ENCODE measurements at regions not wholly inside any gene's neighbourhood (a gene's known extent, or its start where the extent isn't known, plus 50 kb on each side); places are given as distances from the start of the nearest gene placed in this dataset.
A peak's percentile ranks its signal among the peaks of the same experiment; 100 is the strongest.

- no peak for DNase-seq
Observed at GRCh38 chr3:111311709-111312235, 230.2 kb upstream of the CD96 start.

DNA sequence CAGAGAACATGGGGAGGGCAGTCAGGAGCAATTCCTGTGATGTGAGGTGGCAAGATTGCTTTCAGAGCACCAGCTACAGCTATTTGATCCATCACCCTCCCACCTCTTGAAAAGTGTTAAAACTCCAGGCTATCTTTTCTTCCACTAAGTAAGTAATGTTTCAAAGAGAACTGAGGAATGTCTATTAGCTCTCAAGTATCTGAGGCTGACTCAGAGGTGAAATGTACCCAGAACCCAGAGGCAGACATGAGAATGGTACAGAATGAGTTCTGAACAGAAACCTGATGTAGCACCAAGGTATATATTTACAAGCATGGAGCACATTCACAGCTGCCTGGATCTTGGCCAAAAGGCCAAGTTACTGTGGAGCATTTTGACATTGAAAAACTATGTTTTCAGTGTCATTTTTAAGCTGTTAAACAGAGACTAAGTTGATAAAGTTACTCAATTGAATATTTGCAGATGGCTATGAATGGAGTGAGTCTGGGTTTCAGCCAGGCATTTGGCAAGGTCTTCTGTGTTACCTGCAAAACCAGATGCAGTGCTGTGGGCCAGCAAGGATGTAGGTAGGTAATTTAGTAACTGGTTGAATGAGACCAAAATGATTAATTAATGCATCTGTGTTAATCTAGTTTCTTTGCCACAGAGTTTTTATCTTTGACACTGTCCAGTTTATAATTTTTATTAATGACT lies 227.7 kb upstream of the CD96 start:
- DNase-seq, result no peak

- no peak for DNase-seq
Observed at GRCh38 chr3:111314898-111315297, 227.1 kb upstream of the CD96 start.

GRCh38 chr3:111315930-111316587 lies 225.9 kb upstream of the CD96 start:
- no peak for DNase-seq

DNA sequence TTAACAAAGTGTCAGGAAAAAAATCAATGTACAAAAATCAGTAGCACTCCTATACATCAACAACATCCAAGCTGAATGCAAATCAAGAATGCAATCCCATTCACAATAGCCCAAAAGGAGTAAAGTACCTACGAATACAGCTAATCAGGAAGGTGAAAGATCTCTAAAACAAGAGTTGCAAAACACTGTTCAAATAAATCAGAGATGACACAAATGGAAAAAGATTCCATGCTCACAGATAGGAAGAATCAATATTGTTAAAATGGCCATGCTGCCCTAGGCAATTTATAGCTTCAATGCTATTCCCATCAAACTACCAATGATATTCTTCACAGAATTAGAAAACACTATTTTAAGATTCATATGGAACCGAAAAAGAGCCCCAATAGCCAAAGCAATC lies 223.7 kb upstream of the CD96 start:
- DNase-seq, result no peak

DNA sequence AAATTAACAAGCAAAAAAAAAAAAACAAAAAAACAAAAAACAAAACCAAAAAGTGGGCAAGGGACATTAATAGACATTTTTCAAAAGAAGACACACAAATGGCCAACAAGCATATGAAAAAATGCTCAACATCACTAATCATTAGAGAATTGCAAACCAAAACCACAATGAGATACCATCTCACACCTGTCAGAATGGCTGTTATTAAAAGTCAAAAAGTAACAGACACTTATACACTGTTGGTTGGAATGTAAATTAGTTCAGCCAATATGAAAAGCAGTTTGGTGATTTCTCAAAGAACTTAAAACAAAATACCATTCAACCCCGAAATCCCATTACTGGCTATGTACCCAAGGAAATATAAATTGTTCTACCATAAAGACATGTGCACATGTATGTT lies 222.4 kb upstream of the CD96 start:
- DNase-seq, result no peak

DNA sequence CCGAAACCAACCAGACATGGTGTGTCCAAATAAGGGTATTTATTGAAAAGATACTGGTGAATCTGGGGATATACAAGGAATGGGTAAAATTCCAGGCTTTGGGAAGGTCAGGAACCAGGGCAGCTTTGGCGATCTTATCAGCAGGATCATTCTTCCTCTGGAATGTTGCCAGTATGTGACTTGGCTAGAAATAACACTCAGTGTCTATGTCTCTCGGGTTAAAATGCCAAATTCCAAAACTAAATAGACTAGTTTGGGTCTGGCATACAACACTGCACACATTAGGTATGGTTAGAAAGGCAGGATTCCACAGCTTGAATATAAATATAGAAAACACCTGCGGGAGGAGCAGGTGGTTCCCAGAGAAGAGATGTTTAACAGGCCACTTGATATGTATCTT lies 220.2 kb upstream of the CD96 start:
- no peak for DNase-seq

- no peak for DNase-seq
Observed at GRCh38 chr3:111323019-111323418, 219.0 kb upstream of the CD96 start.

- DNase-seq, result no peak
Observed at GRCh38 chr3:111324151-111324550, 217.8 kb upstream of the CD96 start.

DNA sequence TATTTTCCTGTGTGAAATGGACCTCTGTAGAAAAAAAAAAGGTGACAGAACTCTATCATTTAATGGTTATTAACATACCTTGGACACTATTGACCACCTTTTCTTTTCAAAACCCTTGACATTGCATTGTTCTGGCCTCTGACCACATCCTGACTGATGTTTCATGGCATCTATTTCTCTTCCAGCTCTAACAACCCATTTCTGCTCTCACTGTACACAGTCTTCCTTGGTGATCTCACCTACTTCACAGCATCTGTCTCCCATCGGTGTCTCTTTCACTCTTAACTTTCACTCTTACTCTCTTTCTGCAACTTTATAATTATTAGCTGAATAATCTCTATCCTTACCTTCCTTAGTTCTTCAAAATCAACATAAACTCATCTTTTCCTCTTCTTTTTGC lies 217.4 kb upstream of the CD96 start:
- DNase-seq, result no peak

DNA sequence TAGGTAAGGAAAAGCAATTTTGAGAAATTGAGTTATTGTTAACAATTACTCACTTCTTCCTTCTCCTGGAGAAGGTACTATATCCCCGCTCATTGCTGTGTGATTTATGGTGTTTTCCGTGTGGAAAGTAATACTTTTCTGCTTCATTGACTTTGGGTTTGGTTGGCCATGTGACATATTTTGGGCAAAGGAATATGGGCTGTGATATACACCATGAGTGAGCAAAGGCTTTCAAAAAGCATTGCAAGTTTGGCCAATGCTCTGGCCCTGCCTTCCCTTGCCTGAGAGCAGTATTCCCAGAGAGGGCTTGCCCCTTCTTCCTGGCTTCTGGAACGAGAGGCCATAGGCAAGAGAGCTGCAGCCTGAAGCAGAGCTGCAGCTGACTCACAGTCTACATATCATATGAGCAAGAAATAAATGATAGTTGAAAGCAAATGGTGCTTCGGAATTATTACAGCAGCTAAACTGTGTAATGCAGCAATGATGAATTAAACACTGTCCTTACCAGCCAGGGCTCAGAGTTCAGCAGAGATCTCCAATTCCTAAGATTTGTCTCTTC lies 216.8 kb upstream of the CD96 start:
- no peak for DNase-seq

DNA sequence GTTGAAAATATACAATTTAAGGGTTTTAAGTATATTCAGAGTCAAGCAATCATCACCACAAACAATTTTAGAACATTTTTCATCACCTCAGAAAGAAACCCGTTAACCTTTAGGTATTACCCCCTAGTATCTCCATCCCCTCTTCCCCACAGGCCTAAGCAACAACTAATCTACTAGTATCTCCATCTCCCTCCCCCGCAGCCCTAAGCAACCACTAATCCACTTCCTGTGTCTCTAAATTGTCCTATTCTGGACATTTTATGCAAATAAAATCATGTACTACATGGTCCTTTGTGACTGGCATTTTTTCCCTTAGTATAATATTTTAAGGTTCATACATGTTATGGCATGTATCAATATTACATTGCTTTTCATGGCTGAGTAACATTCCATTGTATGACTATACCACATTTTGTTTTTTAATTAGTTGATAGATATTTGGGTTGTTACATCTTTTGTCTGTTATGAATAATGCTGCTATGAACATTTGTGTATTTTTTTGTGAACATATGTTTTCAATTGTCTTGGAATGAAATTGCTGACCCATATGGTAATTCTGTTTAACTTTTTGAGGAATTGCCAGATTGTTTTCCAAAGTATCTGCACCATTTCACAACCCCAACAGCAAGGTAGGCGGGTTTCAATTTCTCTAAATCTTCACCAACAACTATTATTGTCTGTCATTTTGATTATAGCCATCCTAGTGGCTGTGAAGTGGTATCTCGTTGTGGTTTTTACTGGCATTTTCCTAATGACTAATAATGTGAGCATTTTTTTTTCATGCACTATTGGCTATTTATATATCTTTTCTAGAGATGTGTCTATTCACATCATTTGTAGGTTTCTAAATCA lies 215.6 kb upstream of the CD96 start:
- DNase-seq, result no peak

DNA sequence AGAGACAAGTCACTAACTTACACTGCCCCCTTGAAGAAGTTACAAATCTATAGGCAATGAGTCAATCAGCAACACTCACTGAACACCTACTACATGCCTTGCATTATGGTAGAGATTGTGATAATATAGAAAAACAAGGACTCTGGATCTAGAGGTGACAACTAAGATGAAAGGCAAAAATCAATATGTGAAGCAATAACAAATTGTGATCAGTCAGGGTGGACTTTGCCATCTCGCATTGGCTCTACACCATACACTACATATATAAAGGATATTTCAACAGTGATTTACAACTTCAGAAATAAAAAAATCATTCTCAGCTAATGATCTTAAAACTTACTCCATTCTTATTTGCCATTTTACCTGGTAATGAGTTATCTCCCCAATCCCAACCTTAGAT lies 210.7 kb upstream of the CD96 start:
- DNase-seq, result no peak

- DNase-seq, result no peak
Observed at GRCh38 chr3:111331912-111332311, 210.1 kb upstream of the CD96 start.

GRCh38 chr3:111332488-111333080 lies 209.4 kb upstream of the CD96 start:
- DNase-seq, result no peak

GRCh38 chr3:111333642-111334041 lies 208.4 kb upstream of the CD96 start:
- no peak for DNase-seq

DNA sequence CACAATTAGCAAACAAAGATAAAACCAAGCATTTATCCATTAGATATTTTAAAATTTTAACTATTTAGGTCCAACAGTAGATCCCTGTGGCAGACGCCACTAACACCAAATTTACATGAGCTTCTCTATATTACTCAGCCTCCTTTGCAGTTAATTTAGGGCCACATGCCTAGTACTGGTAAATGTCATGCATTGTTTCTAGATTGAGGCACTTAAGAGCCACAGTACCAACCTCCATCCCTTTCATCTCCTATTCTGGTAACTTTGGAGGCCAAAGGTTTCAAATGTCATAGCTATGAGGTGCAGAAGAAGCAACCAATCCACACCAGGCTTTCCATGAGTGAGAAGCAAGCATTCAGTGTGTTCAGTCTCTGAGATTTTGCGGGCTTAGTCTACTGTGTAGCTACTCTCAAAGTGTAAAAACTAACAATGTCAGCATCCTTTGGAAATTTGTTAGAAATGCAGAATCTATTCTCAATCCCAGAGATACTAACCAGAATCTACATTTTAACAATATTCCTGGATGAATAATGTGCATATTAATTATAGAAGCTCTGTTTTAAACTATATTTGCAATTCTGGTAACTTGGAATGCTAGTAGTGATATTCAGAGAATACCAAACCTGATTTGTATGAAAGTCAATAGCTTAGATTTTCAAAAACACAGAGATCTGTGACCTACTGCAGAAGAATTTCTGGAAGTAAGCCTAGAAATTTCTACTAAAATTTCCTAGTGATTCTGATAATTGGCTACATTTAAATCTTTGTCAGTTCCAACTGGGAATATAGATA lies 206.3 kb upstream of the CD96 start:
- DNase-seq, result no peak

GRCh38 chr3:111336511-111336910 lies 205.5 kb upstream of the CD96 start:
- DNase-seq, result no peak

DNA sequence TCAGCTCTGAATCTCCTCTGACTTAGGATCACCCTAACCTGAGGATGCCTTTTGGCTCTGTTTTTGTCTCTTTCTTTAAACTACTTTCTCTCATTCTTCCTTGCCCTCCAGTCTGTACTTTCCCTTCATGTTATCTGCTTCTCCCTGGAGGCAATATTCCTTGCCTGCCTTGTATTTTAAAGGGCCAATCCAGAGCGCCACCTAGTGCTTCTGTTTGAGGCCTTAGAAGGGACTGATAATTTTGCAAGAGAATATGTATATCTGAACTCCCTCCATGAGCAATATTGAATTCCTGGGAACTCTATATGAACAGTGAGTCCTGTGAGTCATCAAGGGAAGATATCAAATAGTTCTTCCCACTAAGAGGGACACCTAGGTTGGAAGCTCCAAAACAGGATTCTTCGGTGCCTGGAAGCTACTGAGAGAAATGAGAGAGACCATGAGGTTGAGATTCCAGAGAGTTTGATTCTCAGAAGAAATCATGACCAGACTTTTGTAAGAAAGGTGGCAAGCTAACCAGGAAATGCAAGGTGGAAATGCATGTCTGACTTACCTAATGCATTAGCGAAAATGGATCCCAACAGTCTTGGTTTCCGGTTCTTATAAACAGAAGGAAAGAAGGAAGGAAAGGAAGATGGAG lies 203.8 kb upstream of the CD96 start:
- DNase-seq, result peak; percentile 41

GRCh38 chr3:111339017-111339416 lies 203.0 kb upstream of the CD96 start:
- DNase-seq, result no peak

GRCh38 chr3:111351334-111351733 lies 190.7 kb upstream of the CD96 start:
- DNase-seq, result no peak
